Esophagus (tissue), 2 donors: ENCODE measurements at regions not wholly inside any gene's neighbourhood (a gene's known extent, or its start where the extent isn't known, plus 50 kb on each side); places are given as distances from the start of the nearest gene placed in this dataset.

ENCODE experiments used
- H3K27ac ChIP-seq, 2 donors: one replicate each; pipeline ENCODE4 v1.5.1; 2013; ENCODE audit warnings: low read depth in 2 of 2, mild to moderate bottlenecking in 2 of 2, inconsistent platforms in 1 of 2, low read length in 1 of 2, moderate library complexity in 1 of 2
- H3K27me3 ChIP-seq, 2 donors: one replicate each; pipeline ENCODE4 v1.6.1; 2013; ENCODE audit warnings: low read length in 2 of 2, control low read depth in 1 of 2, mild to moderate bottlenecking in 1 of 2; ENCODE audit not compliant: insufficient read depth in 2 of 2, control insufficient read depth in 1 of 2
- H3K36me3 ChIP-seq, 2 donors: one replicate each; pipeline ENCODE4 v1.6.1; 2013; ENCODE audit warnings: low read length in 1 of 2; ENCODE audit not compliant: control insufficient read depth in 2 of 2, insufficient read depth in 2 of 2
- H3K4me1 ChIP-seq, 2 donors: one replicate each; pipeline ENCODE4 v1.6.1; 2013; ENCODE audit warnings: low read length in 1 of 2; ENCODE audit not compliant: control insufficient read depth in 2 of 2, insufficient read depth in 2 of 2
- H3K4me3 ChIP-seq, 2 donors: one replicate each; pipeline ENCODE4 v1.5.1; 2013; ENCODE audit warnings: low read length in 2 of 2, mild to moderate bottlenecking in 2 of 2, low read depth in 1 of 2, moderate library complexity in 1 of 2
- H3K9me3 ChIP-seq, 2 donors: one replicate each; pipeline ENCODE4 v1.6.1; 2013; ENCODE audit warnings: mild to moderate bottlenecking in 2 of 2, low read depth in 1 of 2, low read length in 1 of 2, moderate library complexity in 1 of 2; ENCODE audit not compliant: control insufficient read depth in 2 of 2, insufficient read depth in 1 of 2
- WGBS, 2 donors: extraction: QIAGEN DNeasy Blood & Tissue Kit; methylation state at CpG; one replicate each; pipeline ENCODE4 v1.1.7; 2013; 5-methylcytosine and 5-hydroxymethylcytosine counted together
- donor health status: healthy with polysubstance abuse.
- donor health status: Bipolar disorder and iron deficiency.

GRCh38 chr1:112297536-112297935 lies 98.5 kb upstream of the CTTNBP2NL start:
- Histone ChIP-seq H3K9me3 (peaks cover 0 to 2% of the 10 kb centered on the region in 2 donors), H3K4me1 (no peaks in the 10 kb centered on the region), H3K36me3 (no peaks in the 10 kb centered on the region), H3K27me3 (no peaks in the 10 kb centered on the region), H3K4me3 (no peak overlapping the region), H3K27ac (no peak overlapping the region)
- 42 to 56% methylated on average over 3 of the region's 3 CpGs for WGBS, 2 donors

- H3K27me3 ChIP-seq: no peaks in the 10 kb centered on the region
- no peak overlapping the region for H3K27ac ChIP-seq
- H3K4me1 ChIP-seq: no peaks in the 10 kb centered on the region
- no peak overlapping the region for H3K4me3 ChIP-seq
- H3K9me3 ChIP-seq: peaks cover 0 to 2% of the 10 kb centered on the region in 2 donors
- WGBS, 2 donors: 8 to 23% methylated on average over 1 of the region's 1 CpG
- H3K36me3 ChIP-seq: no peaks in the 10 kb centered on the region
These were observed 97.5 kb upstream of the CTTNBP2NL start for GRCh38 chr1:112298558-112298957.

GRCh38 chr1:112304126-112304525 lies 91.9 kb upstream of the CTTNBP2NL start:
- WGBS, 2 donors: 79 to 83% methylated on average over 5 of the region's 5 CpGs
- Histone ChIP-seq H3K27me3 (no peaks in the 10 kb centered on the region), H3K27ac (no peak overlapping the region), H3K4me1 (no peaks in the 10 kb centered on the region), H3K36me3 (no peaks in the 10 kb centered on the region), H3K9me3 (no peaks in the 10 kb centered on the region), H3K4me3 (no peak overlapping the region)

GRCh38 chr1:112304612-112305011 lies 91.4 kb upstream of the CTTNBP2NL start:
- Histone ChIP-seq H3K27ac (no peak overlapping the region), H3K4me1 (no peaks in the 10 kb centered on the region), H3K36me3 (no peaks in the 10 kb centered on the region), H3K4me3 (no peak overlapping the region), H3K9me3 (no peaks in the 10 kb centered on the region), H3K27me3 (no peaks in the 10 kb centered on the region)
- 70 to 83% methylated on average over 3 of the region's 3 CpGs for WGBS, 2 donors

- H3K4me1 ChIP-seq: no peaks in the 10 kb centered on the region
- no peaks in the 10 kb centered on the region for H3K27me3 ChIP-seq
- no peak overlapping the region for H3K4me3 ChIP-seq
- no peak overlapping the region for H3K27ac ChIP-seq
- 85 to 91% methylated on average over 3 of the region's 3 CpGs for WGBS, 2 donors
- no peaks in the 10 kb centered on the region for H3K9me3 ChIP-seq
- no peaks in the 10 kb centered on the region for H3K36me3 ChIP-seq
These were observed 88.0 kb upstream of the CTTNBP2NL start for GRCh38 chr1:112307930-112308591.

- Histone ChIP-seq H3K9me3 (no peaks in the 10 kb centered on the region), H3K4me1 (no peaks in the 10 kb centered on the region), H3K27ac (no peak overlapping the region), H3K27me3 (no peaks in the 10 kb centered on the region), H3K4me3 (no peak overlapping the region), H3K36me3 (no peaks in the 10 kb centered on the region)
- 58 to 60% methylated on average over 5 of the region's 5 CpGs for WGBS, 2 donors
These were observed 87.3 kb upstream of the CTTNBP2NL start for GRCh38 chr1:112308716-112309115.

GRCh38 chr1:112309499-112309898 lies 86.5 kb upstream of the CTTNBP2NL start:
- Histone ChIP-seq H3K27ac (no peak overlapping the region), H3K4me1 (no peaks in the 10 kb centered on the region), H3K36me3 (no peaks in the 10 kb centered on the region), H3K4me3 (no peak overlapping the region), H3K9me3 (no peaks in the 10 kb centered on the region), H3K27me3 (no peaks in the 10 kb centered on the region)
- WGBS, 2 donors: 67 to 70% methylated on average over 5 of the region's 5 CpGs

- Histone ChIP-seq H3K9me3 (no peaks in the 10 kb centered on the region), H3K4me1 (peaks cover 0 to 2% of the 10 kb centered on the region in 2 donors), H3K27me3 (no peaks in the 10 kb centered on the region), H3K36me3 (no peaks in the 10 kb centered on the region), H3K4me3 (no peak overlapping the region), H3K27ac (no peak overlapping the region)
- WGBS, 2 donors: 50 to 73% methylated on average over 5 of the region's 5 CpGs
These were observed 83.7 kb upstream of the CTTNBP2NL start for GRCh38 chr1:112312315-112312714.

- H3K9me3 ChIP-seq: no peaks in the 10 kb centered on the region
- 72 to 84% methylated on average over 5 of the region's 5 CpGs for WGBS, 2 donors
- H3K4me3 ChIP-seq: no peak overlapping the region
These were observed 83.1 kb upstream of the CTTNBP2NL start for GRCh38 chr1:112312879-112313278.

GRCh38 chr1:112316254-112316913 lies 79.6 kb upstream of the CTTNBP2NL start:
- H3K4me3 ChIP-seq: no peak overlapping the region
- no peaks in the 10 kb centered on the region for H3K27me3 ChIP-seq
- H3K9me3 ChIP-seq: no peaks in the 10 kb centered on the region
- H3K4me1 ChIP-seq: peaks cover 0 to 6% of the 10 kb centered on the region in 2 donors
- H3K36me3 ChIP-seq: no peaks in the 10 kb centered on the region
- peak overlapping the region; percentile 5 to 53 for H3K27ac ChIP-seq
- 63 to 67% methylated on average over 8 of the region's 8 CpGs for WGBS, 2 donors

More at GRCh38 chr1:112312879-112313278, 83.1 kb upstream of the CTTNBP2NL start:
- Histone ChIP-seq H3K36me3 (no peaks in the 10 kb centered on the region), H3K4me1 (peaks cover 0 to 2% of the 10 kb centered on the region in 2 donors), H3K27ac (no peak overlapping the region), H3K27me3 (no peaks in the 10 kb centered on the region)
